ENCODE measurements at regions not wholly inside any gene's neighbourhood (a gene's known extent, or its start where the extent isn't known, plus 50 kb on each side); places are given as distances from the start of the nearest gene placed in this dataset.
"Not testable (repeated sequence)": the region's sequence is repeated elsewhere in the genome, so short reads cannot be mapped to it uniquely, and the experiment has no call there.

- DNase-seq (ENCODE audit: low read depth in 2 of 2), result no peak
Measured at GRCh38 chr5:138647794-138648410, 72.7 kb upstream of the HSPA9 start.

GRCh38 chr5:138647261-138647788, 72.1 kb upstream of the HSPA9 start:
- DNase-seq (ENCODE audit: low read depth in 2 of 2), result no peak

GRCh38 chr5:138646671-138647070, 71.5 kb upstream of the HSPA9 start:
- DNase-seq (ENCODE audit: low read depth in 2 of 2), result no peak

GRCh38 chr5:138645778-138646575, 70.8 kb upstream of the HSPA9 start:
- no peak for DNase-seq (ENCODE audit: low read depth in 2 of 2)

- DNase-seq (ENCODE audit: low read depth in 2 of 2), result no peak
Measured at GRCh38 chr5:138643040-138643791, 68.0 kb upstream of the HSPA9 start.

GRCh38 chr5:138641547-138642298, 66.5 kb upstream of the HSPA9 start:
- peak; percentile 59 to 85 for DNase-seq (ENCODE audit: low read depth in 2 of 2)

GRCh38 chr5:138640646-138641254, 65.5 kb upstream of the HSPA9 start:
- no peak for DNase-seq (ENCODE audit: low read depth in 2 of 2)

GRCh38 chr5:138640138-138640537, 64.9 kb upstream of the HSPA9 start:
- no peak for DNase-seq (ENCODE audit: low read depth in 2 of 2)

GRCh38 chr5:138639326-138639725, 64.1 kb upstream of the HSPA9 start:
- DNase-seq (ENCODE audit: low read depth in 2 of 2), result no peak

- no peak for DNase-seq (ENCODE audit: low read depth in 2 of 2)
Measured at GRCh38 chr5:138637256-138637655, 62.1 kb upstream of the HSPA9 start.

- no peak for DNase-seq (ENCODE audit: low read depth in 2 of 2)
Measured at GRCh38 chr5:138636398-138636944, 61.3 kb upstream of the HSPA9 start.

- DNase-seq (ENCODE audit: low read depth in 2 of 2), result no peak
Measured at GRCh38 chr5:138635708-138636107, 60.5 kb upstream of the HSPA9 start.

GRCh38 chr5:138635265-138635664, 60.1 kb upstream of the HSPA9 start:
- no peak for DNase-seq (ENCODE audit: low read depth in 2 of 2)

GRCh38 chr5:138634804-138635203, 59.6 kb upstream of the HSPA9 start:
- not testable (repeated sequence) for DNase-seq (ENCODE audit: low read depth in 2 of 2)

GRCh38 chr5:138632900-138633489, 57.8 kb upstream of the HSPA9 start:
- no peak for DNase-seq (ENCODE audit: low read depth in 2 of 2)

GRCh38 chr5:138631096-138631928, 56.1 kb upstream of the HSPA9 start:
- no peak for DNase-seq (ENCODE audit: low read depth in 2 of 2)

- DNase-seq (ENCODE audit: low read depth in 2 of 2), result no peak
Measured at GRCh38 chr5:138629392-138629791, 54.2 kb upstream of the HSPA9 start.

- no peak for DNase-seq (ENCODE audit: low read depth in 2 of 2)
Measured at GRCh38 chr5:138626333-138626944, 51.2 kb upstream of the HSPA9 start.

GRCh38 chr5:138625134-138625533, 49.9 kb upstream of the HSPA9 start:
- DNase-seq (ENCODE audit: low read depth in 2 of 2), result no peak

All from stimulated activated CD4-positive, alpha-beta T cell treated with anti-CD3 and anti-CD28 coated beads, Interleukin-12 subunit alpha, Interleukin-12 subunit beta, amount 100 ng/mL, for 24 hours (primary cell).